Erythroblast (primary cell): ENCODE measurements at regions not wholly inside any gene's neighbourhood (a gene's known extent, or its start where the extent isn't known, plus 50 kb on each side); places are given as distances from the start of the nearest gene placed in this dataset.

Experiments
- GATA1 ChIP-seq: IDR thresholded peaks from 2 replicates; pipeline ENCODE4 v1.6.1; 2011; ENCODE audit warnings: low read depth, mild to moderate bottlenecking, control low read depth, low read length, moderate library complexity
- POLR2A ChIP-seq: IDR thresholded peaks from 2 replicates; pipeline ENCODE4 v1.6.1; 2011; ENCODE audit warnings: mild to moderate bottlenecking, low read length

DNA sequence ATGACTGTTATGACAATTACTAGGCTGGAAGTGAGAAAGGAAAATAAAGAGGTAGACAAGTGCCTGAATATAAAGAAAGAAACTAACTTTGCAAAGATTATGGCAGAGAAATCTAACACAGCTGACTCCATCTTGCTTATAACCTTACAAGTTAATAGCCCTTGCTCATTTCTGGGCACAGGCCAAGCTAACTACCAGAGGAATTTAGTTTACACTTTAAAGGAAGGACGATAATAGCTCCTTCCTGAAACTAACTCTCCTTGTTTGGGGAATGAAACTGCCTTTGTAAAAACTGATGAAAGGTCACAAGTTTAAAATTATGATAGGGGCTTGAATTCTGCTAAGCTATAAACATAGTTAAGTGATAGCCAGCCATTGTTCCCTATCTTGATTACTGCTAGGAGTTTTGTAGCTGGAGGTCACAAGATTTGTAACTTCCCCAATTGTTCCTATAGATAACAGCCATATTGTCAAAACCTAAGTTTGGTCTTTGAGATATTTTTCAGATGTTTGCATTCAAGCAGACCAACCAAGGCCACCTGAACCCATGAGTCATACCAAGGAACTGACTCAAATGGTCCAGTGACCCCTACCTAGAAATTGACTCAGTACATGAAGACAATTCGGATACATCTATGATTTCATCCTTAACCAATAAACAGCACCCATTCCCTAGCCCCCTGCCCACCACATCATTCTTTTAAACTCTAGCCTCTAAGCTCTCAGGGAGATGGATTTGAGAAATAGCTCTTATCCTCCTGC is 209.2 kb upstream of the LRATD1 start:
- TF ChIP-seq POLR2A, result no peak
- no peak for TF ChIP-seq GATA1
